DMS114 treated with DMSO at 0.1 percent for 48 hours (cell line): ENCODE measurements at regions not wholly inside any gene's neighbourhood (a gene's known extent, or its start where the extent isn't known, plus 50 kb on each side); places are given as distances from the start of the nearest gene placed in this dataset.

Source experiments
- DNase-seq: peaks from one replicate; lab custom pipeline; 2025; ENCODE audit not compliant: unreplicated experiment; lab: John Stamatoyannopoulos, UW

- no peak for DNase-seq
Measured at GRCh38 chr3:59152943-59153342, 103.1 kb upstream of the CFAP20DC start.

- DNase-seq, result no peak
Measured at GRCh38 chr3:59150039-59150438, 100.2 kb upstream of the CFAP20DC start.

GRCh38 chr3:59149166-59149565 lies 99.3 kb upstream of the CFAP20DC start:
- no peak for DNase-seq

GRCh38 chr3:59143447-59143846 lies 93.6 kb upstream of the CFAP20DC start:
- no peak for DNase-seq

GRCh38 chr3:59142556-59142955 lies 92.7 kb upstream of the CFAP20DC start:
- DNase-seq, result no peak

- no peak for DNase-seq
Measured at GRCh38 chr3:59138966-59139365, 89.1 kb upstream of the CFAP20DC start.

GRCh38 chr3:59137415-59137814 lies 87.6 kb upstream of the CFAP20DC start:
- DNase-seq, result no peak

GRCh38 chr3:59136081-59136480 lies 86.3 kb upstream of the CFAP20DC start:
- DNase-seq, result no peak

- DNase-seq, result no peak
Measured at GRCh38 chr3:59135096-59135495, 85.3 kb upstream of the CFAP20DC start.

GRCh38 chr3:59133311-59133710 lies 83.5 kb upstream of the CFAP20DC start:
- no peak for DNase-seq

GRCh38 chr3:59131016-59131766 lies 81.4 kb upstream of the CFAP20DC start:
- no peak for DNase-seq

- no peak for DNase-seq
Measured at GRCh38 chr3:59128685-59129084, 78.9 kb upstream of the CFAP20DC start.

GRCh38 chr3:59127071-59127470 lies 77.2 kb upstream of the CFAP20DC start:
- no peak for DNase-seq

- DNase-seq, result no peak
Measured at GRCh38 chr3:59126446-59126845, 76.6 kb upstream of the CFAP20DC start.

- no peak for DNase-seq
Measured at GRCh38 chr3:59121346-59122144, 71.7 kb upstream of the CFAP20DC start.

GRCh38 chr3:59118928-59119327 lies 69.1 kb upstream of the CFAP20DC start:
- DNase-seq, result no peak

GRCh38 chr3:59117396-59117795 lies 67.6 kb upstream of the CFAP20DC start:
- no peak for DNase-seq

- no peak for DNase-seq
Measured at GRCh38 chr3:59116233-59116537, 66.4 kb upstream of the CFAP20DC start.

- no peak for DNase-seq
Measured at GRCh38 chr3:59115364-59116232, 65.8 kb upstream of the CFAP20DC start.

- no peak for DNase-seq
Measured at GRCh38 chr3:59107856-59108815, 58.3 kb upstream of the CFAP20DC start.
